Retina (tissue), 1 donor: ENCODE measurements at regions not wholly inside any gene's neighbourhood (a gene's known extent, or its start where the extent isn't known, plus 50 kb on each side); places are given as distances from the start of the nearest gene placed in this dataset.
A peak's percentile ranks its signal among the peaks of the same experiment; 100 is the strongest.
"Not testable (repeated sequence)": the region's sequence is repeated elsewhere in the genome, so short reads cannot be mapped to it uniquely, and the experiment has no call there.

Source experiments
- DNase-seq: peaks from one replicate; pipeline ENCODE4 v3.0.0-alpha.2; 2016

DNA sequence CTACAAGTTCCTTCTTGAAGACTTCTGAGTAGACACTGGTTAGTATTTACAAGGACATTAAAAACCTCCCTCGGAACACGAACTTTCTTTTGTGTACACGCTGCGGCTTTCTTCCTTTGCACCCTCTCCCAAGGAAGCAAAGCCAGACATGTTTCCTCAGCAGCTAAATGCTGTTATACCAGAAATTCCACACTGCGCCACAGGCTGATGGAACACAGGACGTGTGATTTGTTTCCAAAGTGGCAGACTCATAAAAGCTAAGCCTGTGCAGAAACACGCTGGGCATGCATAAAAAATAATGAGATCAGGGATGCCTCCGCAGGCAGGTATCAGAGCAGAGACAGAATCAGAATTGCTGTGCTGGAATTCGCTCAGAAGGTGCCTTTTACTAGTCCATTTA is 73.0 kb upstream of the RGPD5 start:
- no peak for DNase-seq

DNA sequence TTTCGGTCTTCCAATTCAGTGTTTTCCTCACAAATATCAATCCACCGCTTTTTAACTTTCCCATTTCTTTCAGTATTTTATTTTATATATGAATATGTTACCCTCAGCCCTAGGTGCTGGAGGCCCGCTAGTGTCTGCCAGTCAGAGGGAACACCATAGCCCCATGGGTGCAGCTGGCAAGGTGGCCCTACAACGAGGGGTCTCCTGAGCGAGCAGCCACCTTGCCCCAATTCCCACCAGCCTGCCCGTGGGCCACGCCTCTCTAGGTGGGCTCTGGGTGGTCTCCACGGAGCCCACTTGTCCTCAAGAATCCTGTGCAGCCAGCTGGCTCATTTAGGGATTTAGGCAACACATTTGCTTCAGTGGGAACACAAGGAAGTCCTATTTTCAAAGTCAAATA is 72.5 kb upstream of the RGPD5 start:
- DNase-seq = no peak

DNA sequence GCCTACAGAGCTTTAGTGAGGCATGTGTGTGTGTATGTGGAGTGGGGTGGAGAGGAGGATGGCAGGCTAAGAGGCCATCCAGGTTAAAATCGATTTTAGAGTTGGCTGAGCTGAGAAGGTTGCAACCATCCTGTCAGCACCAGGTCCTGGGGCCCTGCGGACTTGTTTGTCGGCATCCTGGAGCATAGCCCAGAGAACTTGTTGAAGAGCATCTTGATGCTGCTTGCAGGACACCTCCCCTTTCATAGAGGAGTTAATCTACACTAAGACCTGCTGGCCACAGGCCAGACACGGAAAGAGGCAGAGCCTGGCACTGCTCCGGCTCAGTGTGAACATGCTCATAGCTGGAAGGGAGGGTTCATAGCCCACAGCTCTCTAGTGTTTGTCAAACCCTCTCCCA is 72.1 kb upstream of the RGPD5 start:
- DNase-seq = no peak

- not testable (repeated sequence) for DNase-seq
These were observed 71.5 kb upstream of the RGPD5 start for GRCh38 chr2:109722640-109723039.

GRCh38 chr2:109723153-109723552 is 71.0 kb upstream of the RGPD5 start:
- DNase-seq = not testable (repeated sequence)

GRCh38 chr2:109724533-109725460 is 69.3 kb upstream of the RGPD5 start:
- DNase-seq = no peak

- no peak for DNase-seq
These were observed 67.5 kb upstream of the RGPD5 start for GRCh38 chr2:109726379-109727270.

- no peak for DNase-seq
These were observed 66.1 kb upstream of the RGPD5 start for GRCh38 chr2:109727929-109728447.

GRCh38 chr2:109733746-109734145 is 60.4 kb upstream of the RGPD5 start:
- DNase-seq = not testable (repeated sequence)

- DNase-seq = peak; percentile 66
These were observed 57.8 kb upstream of the RGPD5 start for GRCh38 chr2:109736177-109736827.
